SK-N-SH treated with all-trans-retinoic acid at 6 μM for 48 hours (cell line): ENCODE measurements at regions not wholly inside any gene's neighbourhood (a gene's known extent, or its start where the extent isn't known, plus 50 kb on each side); places are given as distances from the start of the nearest gene placed in this dataset.
A peak's percentile ranks its signal among the peaks of the same experiment; 100 is the strongest.
"Not testable (repeated sequence)": the region's sequence is repeated elsewhere in the genome, so short reads cannot be mapped to it uniquely, and the experiment has no call there.

ENCODE experiments used
- ATAC-seq: fragments of 200-7000 bp; cut with Tn5 transposase; 3 replicates; pipeline ENCODE4 v1.9.1; 2020; ENCODE audit warnings: mild to moderate bottlenecking, moderate library complexity
- ARNTL ChIP-seq: fragments of 450-650 bp; formaldehyde crosslinking; IDR thresholded peaks from 2 replicates; pipeline ENCODE4 v1.5.0; 2020; ENCODE audit warnings: low read depth, mild to moderate bottlenecking, moderate library complexity, borderline replicate concordance
- BACH2 ChIP-seq: fragments of 250-450 bp; sonication (Bioruptor Pico); IDR thresholded peaks from 2 replicates; pipeline ENCODE4 v1.9.0; 2021; ENCODE audit warnings: mild to moderate bottlenecking, borderline replicate concordance
- CSDC2 ChIP-seq: fragments of 250-450 bp; sonication (Bioruptor Pico); IDR thresholded peaks from 2 replicates; pipeline ENCODE4 v1.5.0; 2020; ENCODE audit warnings: mild to moderate bottlenecking, moderate library complexity
- ESRRG ChIP-seq: fragments of 250-450 bp; sonication (Bioruptor Pico); IDR thresholded peaks from 2 replicates; pipeline ENCODE4 v1.6.1; 2021; ENCODE audit warnings: mild to moderate bottlenecking
- GLIS3 ChIP-seq: fragments of 250-450 bp; sonication (Bioruptor Pico); IDR thresholded peaks from 2 replicates; pipeline ENCODE4 v1.5.0; 2020; ENCODE audit warnings: mild to moderate bottlenecking, moderate library complexity
- ISL1 ChIP-seq: fragments of 250-450 bp; sonication (Bioruptor Pico); IDR thresholded peaks from 2 replicates; pipeline ENCODE4 v2.1.2; 2022; ENCODE audit warnings: mild to moderate bottlenecking, moderate library complexity
- OSR1 ChIP-seq: fragments of 250-450 bp; sonication (Bioruptor Pico); IDR thresholded peaks from 2 replicates; pipeline ENCODE4 v1.8.0; 2022; ENCODE audit warnings: moderate library complexity, mild to moderate bottlenecking, inconsistent platforms
- PPARA ChIP-seq: fragments of 250-450 bp; sonication (Bioruptor Pico); IDR thresholded peaks from 2 replicates; pipeline ENCODE4 v1.5.0; 2020; ENCODE audit warnings: mild to moderate bottlenecking, borderline replicate concordance
- RARB ChIP-seq: fragments of 250-450 bp; sonication (Bioruptor Pico); IDR thresholded peaks from 2 replicates; pipeline ENCODE4 v1.8.0; 2021; ENCODE audit warnings: mild to moderate bottlenecking, moderate library complexity
- SNAI2 ChIP-seq: fragments of 250-450 bp; sonication (Bioruptor Pico); IDR thresholded peaks from 2 replicates; pipeline ENCODE4 v1.5.0; 2020; ENCODE audit warnings: mild to moderate bottlenecking, moderate library complexity
- TCF4 ChIP-seq: fragments of 250-450 bp; sonication (Bioruptor Pico); IDR thresholded peaks from 2 replicates; pipeline ENCODE4 v1.8.0; 2021; ENCODE audit warnings: mild to moderate bottlenecking, moderate library complexity, borderline replicate concordance
- TOX ChIP-seq: fragments of 250-450 bp; sonication (Bioruptor Pico); IDR thresholded peaks from 2 replicates; pipeline ENCODE4 v1.8.0; 2021; ENCODE audit warnings: mild to moderate bottlenecking, moderate library complexity, borderline replicate concordance
- ZC3H10 ChIP-seq: fragments of 250-450 bp; sonication (Bioruptor Pico); IDR thresholded peaks from 2 replicates; pipeline ENCODE4 v1.5.1; 2021; ENCODE audit warnings: mild to moderate bottlenecking, moderate library complexity
- ZFP3 ChIP-seq: fragments of 250-450 bp; sonication (Bioruptor Pico); IDR thresholded peaks from 2 replicates; pipeline ENCODE4 v1.5.0; 2020; ENCODE audit warnings: mild to moderate bottlenecking, moderate library complexity
- ZFP30 ChIP-seq: fragments of 450-650 bp; formaldehyde crosslinking; IDR thresholded peaks from 2 replicates; pipeline ENCODE4 v1.5.0; 2022; ENCODE audit warnings: mild to moderate bottlenecking, moderate library complexity
- ZNF565 ChIP-seq: fragments of 450-650 bp; formaldehyde crosslinking; conservative IDR thresholded peaks from 2 replicates; pipeline ENCODE4 v1.5.0; 2020; ENCODE audit warnings: low read depth, mild to moderate bottlenecking, moderate library complexity
- ZNF70 ChIP-seq: fragments of 450-650 bp; formaldehyde crosslinking; IDR thresholded peaks from 2 replicates; pipeline ENCODE4 v1.5.0; 2020; ENCODE audit warnings: mild to moderate bottlenecking, moderate library complexity
- ZNF8 ChIP-seq: fragments of 450-650 bp; formaldehyde crosslinking; IDR thresholded peaks from 2 replicates; pipeline ENCODE4 v1.5.0; 2020; ENCODE audit warnings: mild to moderate bottlenecking, moderate library complexity
- TF ChIP-seq, protein P1 (sequence below): fragments of 250-450 bp; sonication (Bioruptor Pico); IDR thresholded peaks from 2 replicates; pipeline ENCODE4 v1.8.0; 2021; ENCODE audit warnings: low read depth, mild to moderate bottlenecking, moderate library complexity, borderline replicate concordance
- TF ChIP-seq, protein P2 (sequence below): fragments of 250-450 bp; sonication (Bioruptor Pico); IDR thresholded peaks from 2 replicates; pipeline ENCODE4 v1.5.1; 2020; ENCODE audit warnings: low read depth, mild to moderate bottlenecking, moderate library complexity
- TF ChIP-seq, protein P3 (sequence below): fragments of 250-450 bp; sonication (Bioruptor Pico); IDR thresholded peaks from 2 replicates; pipeline ENCODE4 v1.5.0; 2020; ENCODE audit warnings: mild to moderate bottlenecking, moderate library complexity
- TF ChIP-seq, protein P4 (sequence below): fragments of 250-450 bp; sonication (Bioruptor Pico); IDR thresholded peaks from 2 replicates; pipeline ENCODE4 v1.5.1; 2021; ENCODE audit warnings: mild to moderate bottlenecking, moderate library complexity
- TF ChIP-seq, protein P5 (sequence below): fragments of 250-450 bp; sonication (Bioruptor Pico); IDR thresholded peaks from 2 replicates; pipeline ENCODE4 v1.8.0; 2020; ENCODE audit warnings: mild to moderate bottlenecking, moderate library complexity, borderline replicate concordance

DNA sequence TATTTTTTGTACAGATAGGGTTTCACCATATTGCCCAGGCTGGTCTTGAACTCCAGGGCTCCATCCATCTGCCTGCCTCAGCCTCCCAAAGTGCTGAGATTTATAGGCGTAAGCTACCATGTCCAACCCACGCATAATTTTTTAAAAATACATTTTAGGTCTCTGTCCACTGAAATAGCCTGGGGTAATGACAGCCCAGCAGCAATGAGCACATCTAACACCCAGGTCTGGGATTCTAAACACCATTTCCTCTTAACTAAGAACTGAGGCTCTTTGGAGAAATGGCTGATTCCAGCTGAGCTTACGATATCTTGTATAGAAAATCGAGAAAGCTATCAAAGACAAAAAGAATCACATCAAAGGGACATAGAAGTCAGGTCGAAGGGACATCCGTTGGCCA, 245.3 kb downstream of the PARN start:
- TF ChIP-seq ZC3H10: no peak
- TF ChIP-seq, protein P1, sequence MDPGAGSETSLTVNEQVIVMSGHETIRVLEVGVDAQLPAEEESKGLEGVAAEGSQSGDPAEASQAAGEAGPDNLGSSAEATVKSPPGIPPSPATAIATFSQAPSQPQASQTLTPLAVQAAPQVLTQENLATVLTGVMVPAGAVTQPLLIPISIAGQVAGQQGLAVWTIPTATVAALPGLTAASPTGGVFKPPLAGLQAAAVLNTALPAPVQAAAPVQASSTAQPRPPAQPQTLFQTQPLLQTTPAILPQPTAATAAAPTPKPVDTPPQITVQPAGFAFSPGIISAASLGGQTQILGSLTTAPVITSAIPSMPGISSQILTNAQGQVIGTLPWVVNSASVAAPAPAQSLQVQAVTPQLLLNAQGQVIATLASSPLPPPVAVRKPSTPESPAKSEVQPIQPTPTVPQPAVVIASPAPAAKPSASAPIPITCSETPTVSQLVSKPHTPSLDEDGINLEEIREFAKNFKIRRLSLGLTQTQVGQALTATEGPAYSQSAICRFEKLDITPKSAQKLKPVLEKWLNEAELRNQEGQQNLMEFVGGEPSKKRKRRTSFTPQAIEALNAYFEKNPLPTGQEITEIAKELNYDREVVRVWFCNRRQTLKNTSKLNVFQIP: no peak
- no peak for TF ChIP-seq ARNTL (CRISPR knock-in tag)
- TF ChIP-seq, protein P2, sequence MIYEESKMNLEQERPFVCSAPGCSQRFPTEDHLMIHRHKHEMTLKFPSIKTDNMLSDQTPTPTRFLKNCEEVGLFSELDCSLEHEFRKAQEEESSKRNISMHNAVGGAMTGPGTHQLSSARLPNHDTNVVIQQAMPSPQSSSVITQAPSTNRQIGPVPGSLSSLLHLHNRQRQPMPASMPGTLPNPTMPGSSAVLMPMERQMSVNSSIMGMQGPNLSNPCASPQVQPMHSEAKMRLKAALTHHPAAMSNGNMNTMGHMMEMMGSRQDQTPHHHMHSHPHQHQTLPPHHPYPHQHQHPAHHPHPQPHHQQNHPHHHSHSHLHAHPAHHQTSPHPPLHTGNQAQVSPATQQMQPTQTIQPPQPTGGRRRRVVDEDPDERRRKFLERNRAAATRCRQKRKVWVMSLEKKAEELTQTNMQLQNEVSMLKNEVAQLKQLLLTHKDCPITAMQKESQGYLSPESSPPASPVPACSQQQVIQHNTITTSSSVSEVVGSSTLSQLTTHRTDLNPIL (CRISPR knock-in tag): no peak
- no peak for TF ChIP-seq TCF4
- TF ChIP-seq PPARA (CRISPR knock-in tag): no peak
- TF ChIP-seq ZNF8: no peak
- no peak for TF ChIP-seq BACH2 (CRISPR knock-in tag)
- no peak for TF ChIP-seq ZNF565
- TF ChIP-seq, protein P3, sequence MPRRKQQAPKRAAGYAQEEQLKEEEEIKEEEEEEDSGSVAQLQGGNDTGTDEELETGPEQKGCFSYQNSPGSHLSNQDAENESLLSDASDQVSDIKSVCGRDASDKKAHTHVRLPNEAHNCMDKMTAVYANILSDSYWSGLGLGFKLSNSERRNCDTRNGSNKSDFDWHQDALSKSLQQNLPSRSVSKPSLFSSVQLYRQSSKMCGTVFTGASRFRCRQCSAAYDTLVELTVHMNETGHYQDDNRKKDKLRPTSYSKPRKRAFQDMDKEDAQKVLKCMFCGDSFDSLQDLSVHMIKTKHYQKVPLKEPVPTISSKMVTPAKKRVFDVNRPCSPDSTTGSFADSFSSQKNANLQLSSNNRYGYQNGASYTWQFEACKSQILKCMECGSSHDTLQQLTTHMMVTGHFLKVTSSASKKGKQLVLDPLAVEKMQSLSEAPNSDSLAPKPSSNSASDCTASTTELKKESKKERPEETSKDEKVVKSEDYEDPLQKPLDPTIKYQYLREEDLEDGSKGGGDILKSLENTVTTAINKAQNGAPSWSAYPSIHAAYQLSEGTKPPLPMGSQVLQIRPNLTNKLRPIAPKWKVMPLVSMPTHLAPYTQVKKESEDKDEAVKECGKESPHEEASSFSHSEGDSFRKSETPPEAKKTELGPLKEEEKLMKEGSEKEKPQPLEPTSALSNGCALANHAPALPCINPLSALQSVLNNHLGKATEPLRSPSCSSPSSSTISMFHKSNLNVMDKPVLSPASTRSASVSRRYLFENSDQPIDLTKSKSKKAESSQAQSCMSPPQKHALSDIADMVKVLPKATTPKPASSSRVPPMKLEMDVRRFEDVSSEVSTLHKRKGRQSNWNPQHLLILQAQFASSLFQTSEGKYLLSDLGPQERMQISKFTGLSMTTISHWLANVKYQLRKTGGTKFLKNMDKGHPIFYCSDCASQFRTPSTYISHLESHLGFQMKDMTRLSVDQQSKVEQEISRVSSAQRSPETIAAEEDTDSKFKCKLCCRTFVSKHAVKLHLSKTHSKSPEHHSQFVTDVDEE: no peak
- no peak for TF ChIP-seq ESRRG (CRISPR knock-in tag)
- no peak for TF ChIP-seq CSDC2 (CRISPR knock-in tag)
- TF ChIP-seq GLIS3: no peak
- no peak for TF ChIP-seq SNAI2 (CRISPR knock-in tag)
- no peak for TF ChIP-seq ZFP3 (CRISPR knock-in tag)
- TF ChIP-seq RARB (CRISPR knock-in tag): no peak
- TF ChIP-seq, protein P4, sequence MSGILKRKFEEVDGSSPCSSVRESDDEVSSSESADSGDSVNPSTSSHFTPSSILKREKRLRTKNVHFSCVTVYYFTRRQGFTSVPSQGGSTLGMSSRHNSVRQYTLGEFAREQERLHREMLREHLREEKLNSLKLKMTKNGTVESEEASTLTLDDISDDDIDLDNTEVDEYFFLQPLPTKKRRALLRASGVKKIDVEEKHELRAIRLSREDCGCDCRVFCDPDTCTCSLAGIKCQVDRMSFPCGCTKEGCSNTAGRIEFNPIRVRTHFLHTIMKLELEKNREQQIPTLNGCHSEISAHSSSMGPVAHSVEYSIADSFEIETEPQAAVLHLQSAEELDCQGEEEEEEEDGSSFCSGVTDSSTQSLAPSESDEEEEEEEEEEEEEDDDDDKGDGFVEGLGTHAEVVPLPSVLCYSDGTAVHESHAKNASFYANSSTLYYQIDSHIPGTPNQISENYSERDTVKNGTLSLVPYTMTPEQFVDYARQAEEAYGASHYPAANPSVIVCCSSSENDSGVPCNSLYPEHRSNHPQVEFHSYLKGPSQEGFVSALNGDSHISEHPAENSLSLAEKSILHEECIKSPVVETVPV: no peak
- TF ChIP-seq OSR1 (CRISPR knock-in tag): no peak
- TF ChIP-seq ZNF70 (CRISPR knock-in tag): no peak
- TF ChIP-seq ISL1 (CRISPR knock-in tag): no peak
- no peak for ATAC-seq

DNA sequence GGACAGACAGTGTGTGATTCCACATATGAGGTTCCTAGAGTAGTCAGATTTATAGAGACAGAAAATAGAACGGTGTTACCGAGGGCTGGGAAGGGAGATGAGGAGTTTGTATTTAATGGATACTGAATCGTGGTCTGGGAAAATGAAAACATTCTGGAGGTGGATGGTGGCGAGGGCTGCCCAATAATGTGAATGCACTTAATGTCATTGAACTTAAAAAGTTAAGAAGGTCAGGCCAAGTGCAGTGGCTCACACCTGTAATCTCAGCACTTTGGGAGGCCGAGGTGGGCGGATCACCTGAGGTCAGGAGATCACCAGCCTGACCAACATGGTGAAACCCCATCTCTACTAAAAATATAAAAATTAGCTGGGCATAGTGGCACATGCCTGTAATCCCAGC, 246.2 kb downstream of the PARN start:
- ATAC-seq: not testable (repeated sequence)

DNA sequence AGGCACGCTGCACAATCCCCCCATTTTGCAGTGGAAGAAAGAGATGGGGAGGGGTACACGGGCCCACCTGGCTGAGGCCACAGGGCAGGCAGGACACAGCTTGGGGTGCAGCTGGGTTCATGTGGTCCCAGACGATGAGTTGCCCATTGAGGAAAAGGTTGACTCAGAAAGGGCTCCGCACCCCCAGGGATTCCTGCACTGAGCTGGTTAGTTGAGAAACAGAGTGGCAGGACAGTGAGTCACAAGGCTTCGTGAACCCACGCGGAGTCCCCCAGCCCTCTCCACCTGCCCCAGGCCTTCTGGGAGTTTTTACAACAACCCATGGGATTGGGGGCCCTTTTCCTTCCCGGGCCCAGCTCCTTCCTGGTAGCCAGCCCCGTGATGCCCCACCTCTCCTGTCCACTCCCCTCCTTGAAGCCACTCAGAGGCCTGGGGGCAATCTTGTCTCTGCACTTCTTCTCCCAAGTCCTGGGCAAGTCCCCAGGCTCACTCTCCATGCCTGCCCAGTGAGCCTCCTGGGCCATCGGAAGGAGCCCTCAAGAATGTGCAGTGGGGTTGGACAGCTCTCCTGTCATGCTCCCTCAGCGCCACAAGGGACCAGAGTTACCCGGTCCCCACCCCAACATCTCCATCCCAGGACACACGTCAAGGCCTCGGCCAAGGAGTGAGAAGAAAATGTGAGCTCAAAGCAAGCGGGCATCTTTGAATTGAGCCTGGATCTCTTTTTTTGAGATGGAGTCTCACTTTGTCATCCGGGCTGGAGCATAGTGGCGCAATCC, 251.2 kb downstream of the PARN start:
- ATAC-seq: peak; percentile 30
- TF ChIP-seq ZFP30 (CRISPR knock-in tag): no peak
- no peak for TF ChIP-seq ZNF565
- no peak for TF ChIP-seq TOX (CRISPR knock-in tag)
- TF ChIP-seq ESRRG (CRISPR knock-in tag): no peak
- TF ChIP-seq, protein P4: no peak
- TF ChIP-seq ZC3H10: no peak
- TF ChIP-seq, protein P5, sequence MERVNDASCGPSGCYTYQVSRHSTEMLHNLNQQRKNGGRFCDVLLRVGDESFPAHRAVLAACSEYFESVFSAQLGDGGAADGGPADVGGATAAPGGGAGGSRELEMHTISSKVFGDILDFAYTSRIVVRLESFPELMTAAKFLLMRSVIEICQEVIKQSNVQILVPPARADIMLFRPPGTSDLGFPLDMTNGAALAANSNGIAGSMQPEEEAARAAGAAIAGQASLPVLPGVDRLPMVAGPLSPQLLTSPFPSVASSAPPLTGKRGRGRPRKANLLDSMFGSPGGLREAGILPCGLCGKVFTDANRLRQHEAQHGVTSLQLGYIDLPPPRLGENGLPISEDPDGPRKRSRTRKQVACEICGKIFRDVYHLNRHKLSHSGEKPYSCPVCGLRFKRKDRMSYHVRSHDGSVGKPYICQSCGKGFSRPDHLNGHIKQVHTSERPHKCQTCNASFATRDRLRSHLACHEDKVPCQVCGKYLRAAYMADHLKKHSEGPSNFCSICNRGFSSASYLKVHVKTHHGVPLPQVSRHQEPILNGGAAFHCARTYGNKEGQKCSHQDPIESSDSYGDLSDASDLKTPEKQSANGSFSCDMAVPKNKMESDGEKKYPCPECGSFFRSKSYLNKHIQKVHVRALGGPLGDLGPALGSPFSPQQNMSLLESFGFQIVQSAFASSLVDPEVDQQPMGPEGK (CRISPR knock-in tag): no peak
- TF ChIP-seq ZFP3 (CRISPR knock-in tag): no peak
- no peak for TF ChIP-seq BACH2 (CRISPR knock-in tag)
- TF ChIP-seq, protein P1: no peak
- no peak for TF ChIP-seq ARNTL (CRISPR knock-in tag)
- TF ChIP-seq OSR1 (CRISPR knock-in tag): no peak
- no peak for TF ChIP-seq PPARA (CRISPR knock-in tag)
- no peak for TF ChIP-seq SNAI2 (CRISPR knock-in tag)
- TF ChIP-seq ISL1 (CRISPR knock-in tag): no peak
